Fibroblast of pulmonary artery (primary cell): ENCODE measurements at regions not wholly inside any gene's neighbourhood (a gene's known extent, or its start where the extent isn't known, plus 50 kb on each side); places are given as distances from the start of the nearest gene placed in this dataset.

Source experiments
- DNase-seq: peaks from one replicate; pipeline ENCODE4 v3.0.0-alpha.2; 2010; ENCODE audit warnings: low read depth
- H3K4me3 ChIP-seq: replicated peaks from 2 replicates; pipeline ENCODE4 v1.5.1; 2011; ENCODE audit warnings: low read depth, mild to moderate bottlenecking, control low read depth, low read length, moderate library complexity
- CTCF ChIP-seq: IDR thresholded peaks from 2 replicates; pipeline ENCODE4 v1.5.1; 2011; ENCODE audit warnings: mild to moderate bottlenecking, control low read depth, low read length, inconsistent platforms; ENCODE audit errors: missing control alignments

- no peak for TF ChIP-seq CTCF
- H3K4me3 ChIP-seq, result no peak overlapping the region
- no peak for DNase-seq
Observed at GRCh38 chr9:13508681-13509080, 229.2 kb upstream of the MPDZ start.

DNA sequence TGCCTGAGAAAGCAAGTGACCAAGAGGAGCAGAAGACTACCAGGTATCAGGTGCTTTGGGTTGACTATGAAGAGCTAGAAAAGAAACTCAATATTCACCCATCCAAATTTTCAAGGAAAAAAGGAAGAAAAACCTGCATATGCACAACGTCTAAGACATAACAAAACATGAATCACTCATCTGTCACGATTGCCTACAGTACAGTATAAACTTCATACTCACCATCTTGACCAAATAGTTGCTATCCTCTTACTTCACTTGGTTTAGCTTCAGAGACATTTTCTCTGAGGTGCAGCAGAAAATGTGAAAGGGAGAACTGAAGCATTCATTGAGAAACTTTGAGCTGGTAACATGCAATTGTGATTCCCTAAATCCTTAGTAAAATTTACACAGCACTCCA, 228.6 kb upstream of the MPDZ start:
- no peak overlapping the region for H3K4me3 ChIP-seq
- DNase-seq, result no peak
- no peak for TF ChIP-seq CTCF

GRCh38 chr9:13505797-13506196, 226.3 kb upstream of the MPDZ start:
- no peak overlapping the region for H3K4me3 ChIP-seq
- no peak for TF ChIP-seq CTCF
- no peak for DNase-seq

DNA sequence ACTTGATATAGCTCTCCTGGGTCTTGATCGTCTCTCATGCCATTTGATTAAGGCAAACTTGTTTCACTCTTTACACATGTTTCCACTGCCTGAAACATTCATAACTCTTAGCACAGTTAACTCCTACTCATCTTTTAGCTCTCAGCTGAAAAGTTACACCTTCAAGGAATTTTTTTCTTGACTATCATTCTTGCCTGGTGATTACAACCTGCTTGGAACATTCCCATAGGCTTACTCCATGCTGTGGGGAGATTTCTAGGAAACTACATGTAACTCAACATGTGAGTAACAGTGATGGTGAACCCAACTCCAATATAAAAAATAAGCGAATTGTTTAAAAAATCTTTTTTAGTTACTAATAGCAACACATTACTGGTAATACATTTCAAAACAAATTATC, 224.1 kb upstream of the MPDZ start:
- H3K4me3 ChIP-seq, result no peak overlapping the region
- DNase-seq, result no peak
- TF ChIP-seq CTCF, result no peak

DNA sequence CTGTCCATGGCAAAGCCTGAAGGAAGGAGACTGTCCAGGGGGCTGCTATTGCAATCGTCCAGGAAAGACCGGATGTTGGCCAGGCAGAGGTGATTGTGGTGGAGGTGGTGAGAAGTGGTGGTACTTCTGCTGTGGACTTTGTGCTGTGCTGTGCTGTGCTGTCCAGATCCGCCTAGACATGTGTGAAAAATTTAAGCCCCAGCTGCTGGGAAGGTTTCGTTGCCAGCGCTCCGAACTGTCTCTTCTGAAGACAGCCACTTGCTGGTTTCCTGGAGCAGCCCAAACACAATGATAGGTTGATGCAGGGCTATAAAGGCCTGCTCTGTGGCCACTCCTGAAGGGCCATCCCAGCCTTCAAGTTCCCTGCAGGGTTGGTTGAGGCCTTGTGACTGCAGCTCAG, 223.0 kb upstream of the MPDZ start:
- no peak for DNase-seq
- H3K4me3 ChIP-seq, result no peak overlapping the region
- TF ChIP-seq CTCF, result no peak

GRCh38 chr9:13501018-13501417, 221.5 kb upstream of the MPDZ start:
- no peak overlapping the region for H3K4me3 ChIP-seq
- no peak for TF ChIP-seq CTCF
- DNase-seq, result no peak

- DNase-seq, result no peak
- TF ChIP-seq CTCF, result no peak
- H3K4me3 ChIP-seq, result no peak overlapping the region
Observed at GRCh38 chr9:13500034-13500433, 220.5 kb upstream of the MPDZ start.
